Activated naive CD4-positive, alpha-beta T cell treated with anti-CD3 and anti-CD28 coated beads, Interleukin-2, amount 50 U/mL, for 16 hours (primary cell): ENCODE measurements at regions not wholly inside any gene's neighbourhood (a gene's known extent, or its start where the extent isn't known, plus 50 kb on each side); places are given as distances from the start of the nearest gene placed in this dataset.

ENCODE experiments used
- DNase-seq: peaks from one replicate; pipeline ENCODE4 v3.0.0-alpha.2; 2020

- no peak for DNase-seq
Measured at GRCh38 chr3:95418251-95418650, 1355.4 kb downstream of the NSUN3 start.

DNA sequence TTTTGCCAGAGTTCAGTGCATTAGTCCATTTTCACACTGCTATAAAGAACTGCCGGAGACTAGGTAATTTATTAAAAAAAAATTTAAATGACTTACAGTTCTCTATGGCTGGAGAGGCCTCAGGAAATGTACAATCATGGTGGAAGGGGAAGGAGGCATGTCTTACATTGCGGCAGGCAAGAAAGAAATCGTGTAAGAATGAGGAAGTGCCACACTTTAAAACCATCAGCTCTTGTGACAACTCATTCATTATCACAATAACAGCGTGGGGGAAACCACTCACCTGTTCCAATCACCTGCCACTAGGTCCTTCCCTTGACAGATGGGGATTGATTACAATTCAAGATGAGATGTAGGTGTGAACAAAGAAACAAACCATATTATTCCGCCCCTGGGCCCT is 1361.4 kb downstream of the NSUN3 start:
- DNase-seq, result no peak

DNA sequence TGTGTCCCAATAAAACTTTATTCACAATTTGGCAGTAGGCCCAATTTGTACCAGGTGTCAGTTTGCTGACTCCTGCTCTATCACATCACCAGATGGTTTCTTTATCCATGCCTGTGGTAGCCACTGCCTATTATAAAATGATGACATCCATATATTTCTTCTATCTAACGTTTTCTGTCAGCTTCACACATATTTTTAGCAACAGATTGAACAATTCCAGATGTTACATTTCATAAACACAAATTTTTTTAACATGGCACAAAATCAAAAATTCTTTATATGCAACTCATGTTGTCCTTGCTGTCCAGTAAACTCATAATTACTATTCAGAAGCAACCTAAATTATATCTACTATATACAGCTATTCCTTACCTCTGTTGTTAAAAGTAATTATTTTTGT is 1371.6 kb downstream of the NSUN3 start:
- no peak for DNase-seq

DNA sequence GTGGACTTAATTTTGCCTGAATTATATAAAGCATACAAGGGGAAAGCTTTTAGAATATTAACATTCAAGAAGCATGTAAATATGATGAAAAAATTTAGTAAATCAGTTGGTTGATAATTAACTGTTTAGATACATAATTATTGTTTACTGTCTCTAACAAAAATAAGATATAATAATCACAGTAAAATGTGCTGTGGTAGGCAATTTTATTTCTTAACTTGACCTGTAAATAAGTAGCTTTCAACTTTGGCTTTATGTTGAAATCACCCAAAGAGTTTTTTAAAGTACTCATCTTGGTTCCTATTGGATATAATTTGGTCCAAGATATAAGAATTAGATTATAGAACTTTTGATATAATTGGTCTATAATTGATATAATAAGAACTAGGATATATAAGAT is 1374.5 kb downstream of the NSUN3 start:
- no peak for DNase-seq

DNA sequence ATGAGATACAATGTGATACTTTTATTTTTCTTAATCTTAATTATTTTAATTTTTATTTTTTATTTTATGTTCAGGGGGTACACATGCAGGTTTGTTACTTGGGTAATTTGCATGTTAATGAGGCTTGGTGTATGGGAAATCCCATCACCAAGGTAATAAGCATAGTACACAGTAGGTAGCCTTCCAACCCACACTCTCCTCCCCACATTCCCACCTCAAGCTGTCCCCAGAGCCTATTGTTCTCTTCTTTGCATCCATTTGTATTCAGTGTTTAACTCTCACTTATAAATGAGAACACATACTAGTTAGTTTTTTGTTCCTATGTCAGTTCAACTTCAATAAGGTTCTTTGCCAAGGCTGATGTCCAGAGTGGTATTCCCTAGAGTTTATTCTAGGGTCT is 1375.4 kb downstream of the NSUN3 start:
- DNase-seq, result no peak

DNA sequence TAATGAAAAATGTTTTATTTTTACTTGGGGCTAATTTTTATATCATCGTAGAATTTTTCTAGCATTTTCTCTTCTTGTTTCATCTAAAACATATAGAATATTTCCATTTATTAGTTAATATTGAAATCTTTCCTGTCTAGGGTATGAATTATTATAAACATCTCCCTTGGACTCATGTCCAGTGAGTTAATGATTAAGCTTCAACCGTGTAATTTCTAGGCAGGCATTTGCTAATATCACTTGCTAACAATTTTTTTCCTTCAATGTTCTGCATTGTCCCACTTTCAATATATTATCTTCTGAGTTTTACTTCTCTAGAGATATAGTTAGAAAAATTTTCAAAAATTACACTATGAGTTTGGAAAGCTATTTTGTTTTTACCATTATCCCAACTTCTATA is 1371.6 kb upstream of the EPHA6 start:
- no peak for DNase-seq

- DNase-seq, result no peak
Measured at GRCh38 chr3:95449841-95450240, 1364.6 kb upstream of the EPHA6 start.

- no peak for DNase-seq
Measured at GRCh38 chr3:95453242-95453641, 1361.2 kb upstream of the EPHA6 start.

DNA sequence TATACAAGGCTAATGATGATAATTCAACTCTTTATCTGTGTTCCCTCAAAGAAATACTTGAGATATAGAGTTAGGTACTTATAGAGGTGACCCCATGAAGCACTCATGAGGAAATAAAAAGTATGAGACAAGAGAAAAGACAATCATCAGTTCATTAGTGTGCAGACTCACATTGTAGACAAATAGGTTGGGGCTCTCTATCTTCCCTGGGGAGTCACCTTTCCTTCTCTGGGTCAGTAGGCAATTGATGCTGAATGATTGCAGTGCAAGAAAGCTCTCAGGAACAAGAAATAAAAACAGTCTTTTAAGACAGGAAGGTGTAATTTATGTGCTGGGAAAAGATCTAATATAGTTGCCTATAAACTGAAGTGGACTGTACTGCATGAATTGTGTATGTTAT is 1357.6 kb upstream of the EPHA6 start:
- DNase-seq, result no peak

DNA sequence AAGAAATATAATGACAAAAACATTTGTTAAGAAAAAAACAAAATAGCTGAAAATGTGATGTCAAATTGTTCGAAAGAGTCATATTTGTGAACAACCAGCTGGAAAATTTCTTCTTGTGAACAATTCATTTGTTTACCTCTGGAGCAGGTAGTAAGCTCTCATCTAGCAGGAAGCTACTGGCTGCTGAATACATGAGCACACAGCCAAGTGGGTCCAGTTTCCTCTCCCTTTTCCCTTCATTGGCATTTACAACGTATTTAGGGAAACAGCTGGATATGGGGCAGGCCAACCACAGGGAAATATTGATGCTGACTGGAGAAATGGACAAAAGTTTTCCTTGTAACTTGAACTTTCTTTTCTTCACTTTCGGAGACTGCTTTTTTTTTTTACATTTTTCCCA is 1354.7 kb upstream of the EPHA6 start:
- DNase-seq, result no peak

DNA sequence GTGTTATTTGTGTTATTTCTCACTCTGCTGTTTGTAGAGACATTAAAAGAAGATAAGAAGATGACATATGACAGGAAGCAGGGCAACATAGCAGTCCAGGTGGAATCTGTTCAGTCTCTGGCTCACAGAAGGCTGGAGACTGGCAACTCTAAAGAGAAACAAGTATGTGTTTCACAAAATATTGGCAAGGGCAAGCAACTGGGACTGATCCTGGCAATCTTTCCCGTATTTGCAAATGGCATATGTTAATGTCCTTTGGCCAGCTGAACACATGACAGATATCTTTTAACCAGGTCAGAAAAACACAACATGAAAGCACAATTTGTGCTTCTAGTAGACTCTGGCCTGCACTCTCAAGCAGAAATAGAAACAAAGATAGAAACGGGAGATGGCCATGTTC is 1354.1 kb upstream of the EPHA6 start:
- no peak for DNase-seq

DNA sequence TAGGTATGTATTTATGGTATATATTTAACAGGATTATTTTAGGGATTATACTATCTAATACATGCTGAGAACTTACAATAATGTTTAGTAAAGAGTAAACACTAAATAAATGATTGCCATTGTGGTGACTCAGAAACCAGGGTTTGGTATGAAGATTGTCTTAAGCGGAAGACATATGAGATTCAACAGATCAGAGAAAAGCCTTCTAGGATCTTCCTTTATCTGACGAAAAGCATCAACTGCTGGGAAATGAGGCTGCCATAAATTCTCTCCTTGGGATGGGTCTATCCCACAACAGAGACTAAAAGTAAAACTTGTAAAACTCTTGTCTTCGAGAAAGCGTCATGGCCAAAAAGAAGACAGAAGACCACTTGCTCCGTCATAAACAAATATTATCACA is 1352.2 kb upstream of the EPHA6 start:
- DNase-seq, result no peak

GRCh38 chr3:95464346-95464745 is 1350.0 kb upstream of the EPHA6 start:
- no peak for DNase-seq

DNA sequence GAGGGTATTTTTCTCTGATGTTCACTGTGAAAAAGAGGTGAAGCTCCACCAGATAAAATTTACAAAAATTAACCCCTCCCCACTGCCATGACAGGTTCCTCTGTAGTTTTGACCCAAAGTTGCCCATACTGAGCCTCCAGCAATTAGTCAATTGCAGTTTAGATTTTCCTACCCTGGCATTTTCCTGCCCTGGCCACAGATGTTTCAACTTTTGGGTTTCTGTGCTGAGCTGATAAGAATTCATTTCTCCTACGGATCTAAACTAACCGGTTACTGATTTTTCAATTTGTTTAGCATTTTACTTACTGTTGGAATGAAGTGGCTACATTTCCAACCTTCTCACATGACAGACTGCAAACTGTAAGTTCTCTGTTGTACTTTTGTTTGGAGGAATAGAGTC is 1346.1 kb upstream of the EPHA6 start:
- no peak for DNase-seq

GRCh38 chr3:95474338-95474737 is 1340.1 kb upstream of the EPHA6 start:
- no peak for DNase-seq

DNA sequence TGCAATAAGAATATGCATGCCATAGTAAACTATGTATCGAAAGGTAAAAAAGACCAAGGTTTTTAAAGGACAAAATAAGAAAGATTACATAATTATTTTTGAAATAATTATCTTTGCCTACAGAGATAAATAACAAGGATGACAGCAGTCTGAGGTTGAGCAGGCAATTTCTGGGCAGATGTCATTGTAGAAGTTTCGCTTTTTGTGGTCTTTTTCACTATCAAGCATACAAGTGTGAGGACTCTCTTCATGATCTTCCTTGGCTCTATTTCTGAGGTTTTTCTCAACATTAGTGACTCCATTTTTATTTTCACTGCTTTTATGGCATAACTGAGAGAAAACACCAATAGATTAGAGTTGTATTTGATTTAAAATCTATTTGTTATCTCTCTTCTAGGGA is 1337.9 kb upstream of the EPHA6 start:
- DNase-seq, result no peak

DNA sequence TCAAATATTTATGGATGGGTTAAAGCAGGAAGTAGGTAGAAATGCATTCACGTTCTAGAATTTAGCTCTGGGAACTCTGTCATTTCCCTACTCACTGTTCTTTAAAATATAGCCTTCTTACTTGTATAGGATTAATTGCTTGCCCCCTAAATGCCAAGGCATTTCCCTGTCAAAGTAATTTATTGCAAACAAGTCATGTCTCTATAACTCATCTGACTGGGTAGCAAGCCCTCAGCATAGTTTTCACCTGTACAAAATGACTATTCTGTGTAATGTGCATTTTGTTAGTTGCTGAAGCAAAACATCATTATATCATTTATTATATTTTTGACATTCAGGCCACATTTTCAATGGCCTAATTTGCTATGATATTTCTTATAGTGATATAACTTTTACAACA is 1308.2 kb upstream of the EPHA6 start:
- DNase-seq, result no peak

GRCh38 chr3:95508124-95508523 is 1306.3 kb upstream of the EPHA6 start:
- DNase-seq, result no peak

DNA sequence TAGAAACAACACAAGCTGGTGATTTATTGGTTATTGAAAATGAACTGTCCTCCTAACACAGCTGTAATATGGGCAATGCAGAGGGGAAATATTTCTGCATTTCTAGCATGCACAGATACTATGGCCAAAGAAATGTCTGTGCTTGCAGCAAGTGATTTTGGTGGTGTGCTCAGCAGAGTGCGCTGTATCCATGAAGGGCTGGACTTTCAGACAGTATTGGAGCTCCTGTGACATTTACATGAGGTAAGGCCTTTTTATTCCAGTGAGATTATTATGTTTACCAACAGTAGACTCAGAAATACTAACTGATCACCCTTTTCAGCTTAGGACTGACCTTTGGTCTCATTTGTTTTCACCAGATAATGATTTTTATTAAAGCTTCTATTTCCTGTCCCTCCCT is 1302.6 kb upstream of the EPHA6 start:
- DNase-seq, result no peak

GRCh38 chr3:95514260-95514659 is 1300.1 kb upstream of the EPHA6 start:
- no peak for DNase-seq

DNA sequence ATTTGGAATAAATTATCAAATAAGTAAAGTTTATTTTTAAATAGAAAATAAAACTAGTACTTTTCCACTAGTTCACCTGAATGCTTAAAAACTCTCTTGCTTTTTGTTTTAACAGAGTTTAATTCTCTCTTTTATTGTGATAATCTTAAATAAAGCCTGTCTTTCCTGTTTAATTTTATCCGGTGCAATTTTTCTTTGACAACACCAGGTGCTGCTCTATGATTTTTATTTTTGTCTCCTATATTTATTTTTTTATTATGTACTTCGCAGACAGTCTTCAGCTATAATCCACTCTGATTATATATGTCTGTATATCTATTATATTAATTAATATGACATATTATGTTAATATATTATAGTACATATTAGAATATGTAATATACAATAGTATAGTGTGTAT is 1293.0 kb upstream of the EPHA6 start:
- no peak for DNase-seq

GRCh38 chr3:95522449-95522848 is 1291.9 kb upstream of the EPHA6 start:
- DNase-seq, result no peak

GRCh38 chr3:95539950-95540483 is 1274.4 kb upstream of the EPHA6 start:
- no peak for DNase-seq

GRCh38 chr3:95565502-95565901 is 1248.9 kb upstream of the EPHA6 start:
- no peak for DNase-seq

GRCh38 chr3:95567346-95567745 is 1247.0 kb upstream of the EPHA6 start:
- DNase-seq, result no peak

GRCh38 chr3:95586754-95587153 is 1227.6 kb upstream of the EPHA6 start:
- no peak for DNase-seq
